Progenitor cell of endocrine pancreas (in vitro differentiated cells): ENCODE measurements at regions not wholly inside any gene's neighbourhood (a gene's known extent, or its start where the extent isn't known, plus 50 kb on each side); places are given as distances from the start of the nearest gene placed in this dataset.
"Not testable (repeated sequence)": the region's sequence is repeated elsewhere in the genome, so short reads cannot be mapped to it uniquely, and the experiment has no call there.

Experiments used
- DNase-seq: peaks from one replicate; pipeline ENCODE4 v3.0.0; 2021; ENCODE audit warnings: low spot score; ENCODE audit not compliant: unreplicated experiment
- H3K27ac Mint-ChIP-seq: 2 replicates; pipeline ENCODE4 v1.8.0; 2021; ENCODE audit warnings: mild to moderate bottlenecking, moderate library complexity, mixed read lengths
- H3K27me3 Mint-ChIP-seq: 2 replicates; pipeline ENCODE4 v1.8.0; 2021; ENCODE audit warnings: mixed read lengths
- H3K36me3 Mint-ChIP-seq: 2 replicates; pipeline ENCODE4 v1.8.0; 2022; ENCODE audit warnings: mixed read lengths; ENCODE audit not compliant: insufficient read depth
- H3K4me1 Mint-ChIP-seq: 2 replicates; pipeline ENCODE4 v1.8.0; 2021; ENCODE audit warnings: low read depth, mixed read lengths
- H3K4me3 Mint-ChIP-seq: 2 replicates; pipeline ENCODE4 v1.8.0; 2021; ENCODE audit warnings: low read depth, mild to moderate bottlenecking, moderate library complexity, mixed read lengths
- H3K9me3 Mint-ChIP-seq: 2 replicates; pipeline ENCODE4 v1.8.0; 2021; ENCODE audit warnings: low read depth, mixed read lengths
- TF ChIP-seq, protein P1 (sequence below): fragments of 200-600 bp; sonication (generic); IDR thresholded peaks from one replicate; pipeline ENCODE4 v1.5.0; 2021; ENCODE audit warnings: antibody characterized with exemption, mild to moderate bottlenecking; ENCODE audit not compliant: unreplicated experiment

DNA sequence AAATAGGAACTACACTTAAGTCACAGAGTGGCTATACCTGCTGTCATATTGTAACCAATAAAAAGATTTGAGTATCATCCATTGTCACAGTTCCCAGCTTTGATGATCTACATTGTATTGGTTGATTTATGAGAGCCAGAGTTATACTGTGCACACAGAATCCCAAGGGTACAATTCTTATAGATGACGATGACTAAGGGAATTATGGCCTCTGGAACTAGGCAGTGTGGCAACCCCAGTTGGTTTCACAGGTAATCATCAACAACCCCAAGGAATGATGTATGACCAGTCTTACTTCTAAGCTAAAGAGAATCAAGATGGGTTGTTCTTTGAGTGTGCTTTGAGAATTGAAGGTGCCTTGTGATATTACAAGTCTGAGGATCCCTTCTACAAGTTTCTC lies 217.3 kb downstream of the ETAA1 start:
- H3K4me1 Mint-ChIP-seq: peaks cover 11% of the 10 kb centered on the region
- DNase-seq: no peak
- TF ChIP-seq, protein P1, sequence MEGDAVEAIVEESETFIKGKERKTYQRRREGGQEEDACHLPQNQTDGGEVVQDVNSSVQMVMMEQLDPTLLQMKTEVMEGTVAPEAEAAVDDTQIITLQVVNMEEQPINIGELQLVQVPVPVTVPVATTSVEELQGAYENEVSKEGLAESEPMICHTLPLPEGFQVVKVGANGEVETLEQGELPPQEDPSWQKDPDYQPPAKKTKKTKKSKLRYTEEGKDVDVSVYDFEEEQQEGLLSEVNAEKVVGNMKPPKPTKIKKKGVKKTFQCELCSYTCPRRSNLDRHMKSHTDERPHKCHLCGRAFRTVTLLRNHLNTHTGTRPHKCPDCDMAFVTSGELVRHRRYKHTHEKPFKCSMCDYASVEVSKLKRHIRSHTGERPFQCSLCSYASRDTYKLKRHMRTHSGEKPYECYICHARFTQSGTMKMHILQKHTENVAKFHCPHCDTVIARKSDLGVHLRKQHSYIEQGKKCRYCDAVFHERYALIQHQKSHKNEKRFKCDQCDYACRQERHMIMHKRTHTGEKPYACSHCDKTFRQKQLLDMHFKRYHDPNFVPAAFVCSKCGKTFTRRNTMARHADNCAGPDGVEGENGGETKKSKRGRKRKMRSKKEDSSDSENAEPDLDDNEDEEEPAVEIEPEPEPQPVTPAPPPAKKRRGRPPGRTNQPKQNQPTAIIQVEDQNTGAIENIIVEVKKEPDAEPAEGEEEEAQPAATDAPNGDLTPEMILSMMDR: no peak
- no peaks in the 10 kb centered on the region for H3K27me3 Mint-ChIP-seq
- no peaks in the 10 kb centered on the region for H3K9me3 Mint-ChIP-seq
- no peaks in the 10 kb centered on the region for H3K36me3 Mint-ChIP-seq
- H3K4me3 Mint-ChIP-seq: no peak overlapping the region
- H3K27ac Mint-ChIP-seq: no peak overlapping the region

DNA sequence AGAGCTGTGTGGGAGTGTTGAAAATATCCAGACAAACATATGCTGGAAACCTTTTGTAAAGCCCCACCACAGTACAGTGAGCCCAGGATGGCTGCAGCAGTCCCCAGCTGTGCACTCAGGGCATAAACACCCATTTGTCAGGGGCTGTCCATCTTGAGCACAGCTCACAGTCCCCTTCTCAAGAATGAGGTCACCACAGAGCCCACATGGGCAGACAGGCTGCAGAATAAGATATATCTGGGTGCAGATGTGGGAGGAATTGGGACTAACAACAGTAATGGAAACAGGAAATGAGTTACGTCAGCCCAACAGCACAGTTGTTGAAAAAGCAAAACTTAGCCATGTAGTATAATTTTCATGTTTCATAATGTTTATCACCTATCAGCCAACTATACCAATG lies 219.6 kb downstream of the ETAA1 start:
- H3K9me3 Mint-ChIP-seq: no peaks in the 10 kb centered on the region
- no peaks in the 10 kb centered on the region for H3K27me3 Mint-ChIP-seq
- no peak overlapping the region for H3K4me3 Mint-ChIP-seq
- no peak overlapping the region for H3K27ac Mint-ChIP-seq
- no peak for DNase-seq
- TF ChIP-seq, protein P1: no peak
- no peaks in the 10 kb centered on the region for H3K36me3 Mint-ChIP-seq
- peaks cover 11% of the 10 kb centered on the region for H3K4me1 Mint-ChIP-seq

DNA sequence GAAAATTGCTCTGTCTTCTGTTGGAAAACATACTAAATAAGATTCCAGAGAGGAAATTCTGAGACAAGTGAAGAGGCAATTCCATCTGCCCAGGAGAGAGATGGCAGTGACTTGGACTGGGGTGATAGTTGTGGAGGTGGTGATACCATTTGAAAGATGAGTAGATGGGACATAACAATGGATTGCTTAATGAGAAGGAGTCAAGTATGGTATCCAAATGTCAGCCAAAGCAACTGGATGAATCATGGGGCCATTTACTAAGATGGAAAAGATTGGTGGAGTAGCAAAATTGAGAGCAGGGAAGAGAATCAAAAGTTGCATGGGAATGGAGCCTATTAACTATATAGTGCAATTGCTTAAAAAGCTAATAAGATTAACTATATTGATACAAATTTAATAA lies 222.1 kb downstream of the ETAA1 start:
- Mint-ChIP-seq H3K36me3 (no peaks in the 10 kb centered on the region), H3K27me3 (no peaks in the 10 kb centered on the region), H3K4me1 (peaks cover 4% of the 10 kb centered on the region), H3K4me3 (no peak overlapping the region), H3K27ac (no peak overlapping the region), H3K9me3 (peaks cover 6% of the 10 kb centered on the region)
- TF ChIP-seq, protein P1: no peak
- DNase-seq: no peak

DNA sequence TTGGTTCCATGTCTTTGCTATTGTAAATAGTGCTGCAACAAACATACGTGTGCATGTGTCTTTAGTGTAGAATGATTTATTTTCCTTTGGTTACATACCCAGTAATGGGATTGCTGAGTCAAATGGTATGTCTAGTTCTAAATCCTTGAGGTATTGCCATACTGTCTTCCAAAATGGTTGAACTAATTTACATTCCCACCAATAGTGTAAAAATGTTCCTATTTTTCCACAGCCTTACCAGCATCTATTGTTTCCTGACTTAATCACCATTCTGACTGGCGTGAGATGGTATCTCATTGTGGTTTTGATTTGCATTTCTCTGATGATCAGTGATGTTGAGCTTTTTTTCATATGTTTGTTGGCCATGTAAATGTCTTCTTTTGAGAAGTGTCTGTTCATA lies 226.6 kb downstream of the ETAA1 start:
- not testable (repeated sequence) for H3K4me3 Mint-ChIP-seq, H3K27ac Mint-ChIP-seq, H3K36me3 Mint-ChIP-seq, H3K4me1 Mint-ChIP-seq, H3K27me3 Mint-ChIP-seq, DNase-seq
- H3K9me3 Mint-ChIP-seq: peaks cover 11% of the 10 kb centered on the region

DNA sequence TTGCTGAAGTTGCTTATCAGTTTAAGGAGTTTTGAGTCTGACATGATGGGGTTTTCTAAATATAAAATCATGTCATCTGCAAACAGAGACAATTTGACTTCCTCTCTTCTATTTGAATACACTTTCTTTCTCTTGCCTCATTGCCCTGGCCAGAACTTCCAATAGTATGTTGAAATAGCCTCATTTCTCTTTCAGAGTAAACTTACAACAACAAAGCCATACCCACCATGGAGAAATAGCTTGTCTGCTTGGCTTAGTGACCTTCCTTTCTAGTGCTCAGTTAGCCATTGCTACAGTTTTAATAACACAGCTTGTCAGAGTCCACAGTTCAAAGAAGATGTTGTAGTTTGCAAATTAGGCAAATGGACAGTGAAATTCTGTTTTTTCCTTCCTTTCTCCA lies 228.0 kb downstream of the ETAA1 start:
- H3K4me3 Mint-ChIP-seq: no peak overlapping the region
- peaks cover 11% of the 10 kb centered on the region for H3K9me3 Mint-ChIP-seq
- TF ChIP-seq, protein P1: no peak
- no peaks in the 10 kb centered on the region for H3K36me3 Mint-ChIP-seq
- no peaks in the 10 kb centered on the region for H3K27me3 Mint-ChIP-seq
- no peak overlapping the region for H3K27ac Mint-ChIP-seq
- H3K4me1 Mint-ChIP-seq: no peaks in the 10 kb centered on the region
- no peak for DNase-seq

DNA sequence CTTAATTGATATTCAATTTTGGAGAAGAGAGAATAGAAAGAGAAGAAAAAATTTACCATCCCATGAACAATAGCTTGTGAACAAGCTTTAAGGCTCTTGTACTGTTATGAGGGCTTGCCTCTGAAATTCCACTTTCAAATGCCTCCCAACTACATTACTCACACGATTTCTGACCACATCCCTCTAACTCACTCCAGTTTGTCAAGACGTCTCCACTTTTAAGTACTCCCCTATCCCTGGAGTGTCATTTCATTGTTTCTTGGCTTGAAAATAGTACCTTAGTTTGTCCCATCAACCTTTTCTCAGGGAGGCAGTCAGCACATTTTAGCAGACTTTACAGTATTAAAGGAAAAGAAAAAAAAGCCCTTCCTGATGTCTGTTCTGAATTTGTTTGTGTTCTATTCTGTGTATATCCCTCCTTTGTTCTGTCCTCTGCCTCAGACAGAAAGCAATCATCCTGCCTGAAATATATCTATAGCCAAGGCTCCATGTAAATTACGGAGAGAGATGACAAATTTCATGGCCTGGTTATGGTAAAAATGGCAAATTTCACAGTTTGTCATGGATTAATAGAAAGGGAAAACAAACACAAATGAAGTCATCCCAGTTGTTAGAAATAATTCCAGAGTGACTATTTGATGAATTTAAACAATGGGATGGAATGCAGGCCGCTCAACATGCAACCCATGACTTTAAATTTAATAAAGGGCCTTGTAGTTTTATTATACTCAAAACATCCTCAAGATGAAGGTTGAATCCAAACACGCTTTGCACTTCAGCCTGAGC lies 228.8 kb downstream of the ETAA1 start:
- no peak for DNase-seq
- Mint-ChIP-seq H3K9me3 (peaks cover 11% of the 10 kb centered on the region), H3K4me1 (no peaks in the 10 kb centered on the region), H3K4me3 (no peak overlapping the region), H3K27ac (no peak overlapping the region), H3K36me3 (no peaks in the 10 kb centered on the region), H3K27me3 (no peaks in the 10 kb centered on the region)
- TF ChIP-seq, protein P1: no peak
